Caco-2 (cell line): ENCODE measurements at regions not wholly inside any gene's neighbourhood (a gene's known extent, or its start where the extent isn't known, plus 50 kb on each side); places are given as distances from the start of the nearest gene placed in this dataset.

Experiments used
- BruUV-seq: library from RNA; stranded (reverse); fragments of 400-500 nt; replicated peaks from 2 replicates; lab custom pipeline; 2021; lab: Mats Ljungman, UMichigan
- CTCF ChIA-PET: fragments of 300-600 bp; sonication (Branson Sonifier 250); formaldehyde crosslinking; loops from one replicate; lab custom pipeline; 2022; ENCODE audit warnings: antibody characterized with exemption; lab: Charles Lee
- POLR2A ChIA-PET: fragments of 300-600 bp; sonication (Branson Sonifier 250); formaldehyde crosslinking; loops from one replicate; lab custom pipeline; 2022; ENCODE audit warnings: antibody characterized with exemption; lab: Charles Lee
- DNase-seq, 2 experiments: peaks; one replicate each; pipeline versions ENCODE4 v3.0.0 to v3.0.0-alpha.2; 2020 to 2022
- H3K27me3 ChIP-seq: replicated peaks from 2 replicates; pipeline ENCODE4 v1.6.0; 2011; ENCODE audit warnings: low read length; ENCODE audit not compliant: control insufficient read depth, insufficient read depth
- H3K36me3 ChIP-seq: 2 replicates; pipeline ENCODE4 v1.5.1; 2011; ENCODE audit warnings: low read length; ENCODE audit not compliant: control insufficient read depth, insufficient read depth
- H3K4me1 ChIP-seq: fragments of 250-450 bp; sonication (Bioruptor Pico); 2 replicates; pipeline ENCODE4 v1.5.1; 2020; ENCODE audit warnings: mild to moderate bottlenecking
- H3K4me3 ChIP-seq: 2 replicates; pipeline ENCODE4 v1.5.1; 2011; ENCODE audit warnings: low read depth, mild to moderate bottlenecking, control low read depth, low read length
- H3K9me3 ChIP-seq: fragments of 250-450 bp; sonication (Bioruptor Pico); 2 replicates; pipeline ENCODE4 v1.5.1; 2020; ENCODE audit warnings: mild to moderate bottlenecking, moderate library complexity
- H3K27ac Mint-ChIP-seq: one replicate; pipeline ENCODE4 v1.8.0; 2022; ENCODE audit warnings: mixed read lengths; ENCODE audit not compliant: unreplicated experiment
- H3K27me3 Mint-ChIP-seq: one replicate; pipeline ENCODE4 v1.8.0; 2022; ENCODE audit warnings: mixed read lengths; ENCODE audit not compliant: insufficient read depth, unreplicated experiment
- H3K36me3 Mint-ChIP-seq: one replicate; pipeline ENCODE4 v1.8.0; 2022; ENCODE audit warnings: mild to moderate bottlenecking, mixed read lengths; ENCODE audit not compliant: insufficient read depth, unreplicated experiment
- H3K4me1 Mint-ChIP-seq: one replicate; pipeline ENCODE4 v1.8.0; 2022; ENCODE audit warnings: low read depth, mixed read lengths; ENCODE audit not compliant: unreplicated experiment
- H3K4me3 Mint-ChIP-seq: one replicate; pipeline ENCODE4 v1.8.0; 2022; ENCODE audit warnings: mild to moderate bottlenecking, moderate library complexity, mixed read lengths; ENCODE audit not compliant: unreplicated experiment
- H3K9me3 Mint-ChIP-seq: one replicate; pipeline ENCODE4 v1.8.0; 2022; ENCODE audit warnings: mixed read lengths; ENCODE audit not compliant: unreplicated experiment
- intact Hi-C: fragments of 100-400 bp; cut with micrococcal nuclease; formaldehyde crosslinking; loops from one replicate; pipeline ENCODE4 v1.10.0; 2022; ENCODE audit not compliant: unreplicated experiment
- TF ChIP-seq, protein P1 (sequence below), 2 experiments: fragments of 200-600 bp in 1 of 2; IDR thresholded peaks; 1 replicate in 1 of 2; 2 replicates in 1 of 2; pipeline versions ENCODE4 v1.5.1 to v1.8.0; 2011 to 2022; ENCODE audit warnings: antibody characterized with exemption in 1 of 2, control low read depth in 1 of 2, inconsistent platforms in 1 of 2, low read depth in 1 of 2, low read length in 1 of 2, mild to moderate bottlenecking in 1 of 2, moderate library complexity in 1 of 2; ENCODE audit not compliant: insufficient read depth in 1 of 2, severe bottlenecking in 1 of 2, unreplicated experiment in 1 of 2

DNA sequence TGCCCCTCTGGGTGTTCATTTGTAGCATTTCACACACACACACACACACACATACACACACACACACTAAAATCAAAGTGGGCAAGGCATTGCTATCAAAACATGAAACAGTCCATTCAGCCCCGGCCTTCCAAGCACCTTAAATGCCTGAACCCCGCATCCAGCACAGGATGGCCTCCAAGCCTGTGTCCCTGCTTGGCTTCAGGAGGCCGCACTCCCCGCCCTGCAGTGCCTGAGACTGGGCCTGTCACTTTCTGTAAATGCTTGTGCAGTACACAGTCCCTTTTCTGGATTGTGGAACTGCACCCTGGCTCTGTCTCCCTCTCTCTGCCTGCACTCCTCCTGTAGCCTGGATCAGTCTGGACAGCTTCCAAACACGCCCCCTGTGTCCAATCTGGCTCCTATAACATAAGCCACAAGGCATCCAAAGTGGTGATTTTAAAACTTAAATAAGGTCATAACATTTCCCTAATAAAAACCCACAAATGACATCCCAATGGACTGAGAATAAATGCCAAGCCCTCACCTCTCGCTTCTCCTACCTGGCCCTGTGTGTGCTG lies 972.2 kb upstream of the TMEM132C start:
- no peaks in the 10 kb centered on the region for H3K36me3 Mint-ChIP-seq
- Histone ChIP-seq H3K4me3 (no peak overlapping the region), H3K27me3 (no peaks in the 10 kb centered on the region), H3K36me3 (no peaks in the 10 kb centered on the region), H3K9me3 (no peaks in the 10 kb centered on the region), H3K4me1 (no peaks in the 10 kb centered on the region)
- H3K27ac Mint-ChIP-seq = no peak overlapping the region
- no peaks in the 10 kb centered on the region for H3K4me1 Mint-ChIP-seq
- TF ChIP-seq, protein P1, sequence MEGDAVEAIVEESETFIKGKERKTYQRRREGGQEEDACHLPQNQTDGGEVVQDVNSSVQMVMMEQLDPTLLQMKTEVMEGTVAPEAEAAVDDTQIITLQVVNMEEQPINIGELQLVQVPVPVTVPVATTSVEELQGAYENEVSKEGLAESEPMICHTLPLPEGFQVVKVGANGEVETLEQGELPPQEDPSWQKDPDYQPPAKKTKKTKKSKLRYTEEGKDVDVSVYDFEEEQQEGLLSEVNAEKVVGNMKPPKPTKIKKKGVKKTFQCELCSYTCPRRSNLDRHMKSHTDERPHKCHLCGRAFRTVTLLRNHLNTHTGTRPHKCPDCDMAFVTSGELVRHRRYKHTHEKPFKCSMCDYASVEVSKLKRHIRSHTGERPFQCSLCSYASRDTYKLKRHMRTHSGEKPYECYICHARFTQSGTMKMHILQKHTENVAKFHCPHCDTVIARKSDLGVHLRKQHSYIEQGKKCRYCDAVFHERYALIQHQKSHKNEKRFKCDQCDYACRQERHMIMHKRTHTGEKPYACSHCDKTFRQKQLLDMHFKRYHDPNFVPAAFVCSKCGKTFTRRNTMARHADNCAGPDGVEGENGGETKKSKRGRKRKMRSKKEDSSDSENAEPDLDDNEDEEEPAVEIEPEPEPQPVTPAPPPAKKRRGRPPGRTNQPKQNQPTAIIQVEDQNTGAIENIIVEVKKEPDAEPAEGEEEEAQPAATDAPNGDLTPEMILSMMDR (IDR thresholded peaks at IDR 0.05; ENCODE audit: insufficient read depth in 1 of 2, low read depth in 1 of 2, low read length in 1 of 2, severe bottlenecking in 1 of 2, unreplicated experiment in 1 of 2) = no peak
- H3K9me3 Mint-ChIP-seq = no peaks in the 10 kb centered on the region
- ChIA-PET CTCF (no interaction called here), POLR2A (no interaction called here)
- no peak overlapping the region for H3K4me3 Mint-ChIP-seq
- DNase-seq = no peak
- no peaks in the 10 kb centered on the region for H3K27me3 Mint-ChIP-seq
- intact Hi-C loops = no loop called here
- BruUV-seq = no TSS peak

DNA sequence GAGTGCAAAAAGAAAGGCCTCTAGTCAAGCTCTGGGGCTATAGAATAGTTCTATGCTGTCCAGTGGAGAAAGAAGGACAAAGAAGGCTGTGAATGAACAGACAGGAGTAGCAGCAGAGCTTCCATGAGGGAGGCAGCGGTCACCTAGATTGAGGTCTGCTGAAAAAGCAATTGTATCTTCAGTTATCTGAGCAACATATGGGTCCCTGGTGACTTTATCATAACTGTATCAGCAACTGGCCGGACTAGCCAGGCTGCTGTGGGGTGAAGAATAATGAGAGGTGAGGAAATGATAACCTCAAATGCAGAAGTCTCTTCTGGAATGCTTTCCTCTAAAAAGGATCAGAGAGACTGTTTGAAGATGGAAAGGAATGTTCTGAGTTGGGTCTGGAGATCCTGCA lies 971.3 kb upstream of the TMEM132C start:
- Mint-ChIP-seq H3K9me3 (no peaks in the 10 kb centered on the region), H3K36me3 (no peaks in the 10 kb centered on the region), H3K4me3 (no peak overlapping the region), H3K27me3 (no peaks in the 10 kb centered on the region), H3K4me1 (no peaks in the 10 kb centered on the region), H3K27ac (no peak overlapping the region)
- DNase-seq = no peak
- Histone ChIP-seq H3K27me3 (no peaks in the 10 kb centered on the region), H3K36me3 (no peaks in the 10 kb centered on the region), H3K9me3 (no peaks in the 10 kb centered on the region), H3K4me1 (peaks cover 3% of the 10 kb centered on the region; the same call in 1 of the 2 replicates), H3K4me3 (no peak overlapping the region)
- no TSS peak for BruUV-seq
- intact Hi-C loops = no loop called here
- CTCF ChIA-PET = no interaction called here
- POLR2A ChIA-PET = no interaction called here
- TF ChIP-seq, protein P1 (IDR thresholded peaks at IDR 0.05; ENCODE audit: insufficient read depth in 1 of 2, low read depth in 1 of 2, low read length in 1 of 2, severe bottlenecking in 1 of 2, unreplicated experiment in 1 of 2) = no peak

DNA sequence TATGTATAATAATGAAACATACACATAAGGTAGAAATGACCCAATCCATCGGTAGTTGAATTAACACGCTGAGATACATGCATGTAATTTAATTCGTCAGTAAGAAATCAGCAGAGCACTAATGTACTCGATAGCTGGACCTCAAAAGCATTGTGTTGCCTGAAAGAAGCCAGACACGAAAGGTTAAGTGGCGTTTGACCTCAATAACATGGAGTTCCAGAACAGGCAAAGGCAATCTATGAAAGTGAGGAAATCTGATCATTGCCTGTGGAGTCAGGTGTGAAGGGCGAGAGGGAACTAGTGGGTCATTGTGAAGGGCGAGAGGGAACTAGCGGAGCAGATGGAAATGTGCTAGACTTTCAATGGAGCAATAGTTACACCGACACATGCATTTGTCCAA lies 970.4 kb upstream of the TMEM132C start:
- Histone ChIP-seq H3K4me1 (peaks cover 4% of the 10 kb centered on the region; the same call in 1 of the 2 replicates), H3K4me3 (no peak overlapping the region), H3K27me3 (no peaks in the 10 kb centered on the region), H3K36me3 (no peaks in the 10 kb centered on the region), H3K9me3 (no peaks in the 10 kb centered on the region)
- intact Hi-C loops = no loop called here
- no peaks in the 10 kb centered on the region for H3K9me3 Mint-ChIP-seq
- no peaks in the 10 kb centered on the region for H3K27me3 Mint-ChIP-seq
- no peak overlapping the region for H3K4me3 Mint-ChIP-seq
- no peaks in the 10 kb centered on the region for H3K36me3 Mint-ChIP-seq
- H3K4me1 Mint-ChIP-seq = no peaks in the 10 kb centered on the region
- BruUV-seq = no TSS peak
- no peak overlapping the region for H3K27ac Mint-ChIP-seq
- TF ChIP-seq, protein P1 (IDR thresholded peaks at IDR 0.05; ENCODE audit: insufficient read depth in 1 of 2, low read depth in 1 of 2, low read length in 1 of 2, severe bottlenecking in 1 of 2, unreplicated experiment in 1 of 2) = no peak
- no peak for DNase-seq
- ChIA-PET POLR2A (no interaction called here), CTCF (no interaction called here)
